Fibroblast of skin of scalp (primary cell): ENCODE measurements at regions not wholly inside any gene's neighbourhood (a gene's known extent, or its start where the extent isn't known, plus 50 kb on each side); places are given as distances from the start of the nearest gene placed in this dataset.

Source experiments
- DNase-seq: peaks from one replicate; pipeline ENCODE4 v3.0.0-alpha.2; 2013

DNA sequence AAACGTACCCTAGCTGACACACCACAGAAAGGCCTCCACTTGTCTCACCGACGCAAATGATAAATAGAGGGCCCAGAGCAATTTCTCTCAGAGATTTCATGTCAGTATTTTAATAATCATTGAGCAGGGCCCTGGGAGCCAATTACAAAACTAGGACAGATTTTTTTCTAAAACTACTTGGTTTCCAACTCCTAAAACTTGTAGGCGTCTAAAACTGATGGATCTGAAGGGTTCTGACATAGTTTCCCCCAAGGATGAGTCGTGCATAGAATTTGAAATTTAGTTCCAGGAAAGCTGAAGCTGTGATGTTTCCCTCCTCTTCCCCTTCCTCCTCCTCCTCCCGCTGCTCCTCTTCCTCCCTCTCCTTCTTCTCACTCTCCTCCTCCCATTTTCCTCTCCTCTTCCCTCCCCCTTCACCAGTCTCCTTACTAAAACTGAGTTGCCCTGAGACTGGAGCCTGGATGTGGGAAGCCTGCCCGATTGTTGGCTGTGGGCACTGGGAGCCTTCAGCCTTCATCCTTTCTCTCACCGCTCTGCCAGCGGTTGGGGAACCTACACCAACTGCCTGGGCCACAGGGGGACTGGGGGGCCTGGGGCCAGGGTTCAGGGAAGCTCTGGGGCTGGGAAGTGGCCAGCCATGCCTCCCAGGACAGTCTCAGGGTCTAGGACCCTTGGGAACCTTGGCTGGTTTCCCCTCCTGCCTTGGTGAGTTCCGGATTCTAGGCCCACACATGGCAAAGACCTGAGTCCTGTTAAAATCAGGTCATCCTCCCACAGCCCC, 73.9 kb upstream of the SLC6A11 start:
- no peak for DNase-seq

DNA sequence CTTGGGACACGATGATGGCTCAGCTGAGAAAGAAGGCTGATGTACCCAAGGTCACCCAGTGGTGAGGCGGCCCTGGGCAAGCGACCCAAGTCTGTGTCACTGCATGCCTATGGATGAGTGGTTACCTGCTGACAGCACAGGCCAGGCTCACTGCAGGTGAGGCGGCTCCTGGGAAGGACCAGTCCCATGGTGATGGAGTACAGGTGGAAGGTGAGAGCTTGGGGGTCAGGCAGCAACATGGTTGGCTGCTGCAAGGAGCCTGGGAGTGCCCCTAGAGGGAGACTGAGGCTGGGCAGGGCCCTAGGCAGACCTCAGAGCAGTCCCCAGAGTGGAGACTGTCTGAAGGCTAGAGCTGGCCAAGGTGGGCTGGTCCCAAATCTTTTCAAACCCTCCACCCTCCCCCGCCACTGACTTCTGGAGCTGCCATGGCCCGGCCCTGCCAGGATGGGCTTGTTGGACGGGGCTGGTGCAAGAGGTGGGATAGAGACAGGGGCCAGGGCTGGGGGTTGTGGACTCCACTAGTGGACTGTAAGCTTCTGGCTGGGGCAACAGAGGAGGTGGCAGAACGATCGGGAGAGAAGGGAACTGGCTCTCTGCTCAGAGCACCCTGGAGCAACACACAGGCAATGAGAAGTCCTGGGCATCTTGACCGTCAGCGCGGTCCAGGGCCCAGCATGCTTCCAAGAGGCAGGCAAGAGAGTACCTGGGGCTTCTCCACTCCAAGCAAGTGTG, 72.5 kb upstream of the SLC6A11 start:
- DNase-seq: no peak

DNA sequence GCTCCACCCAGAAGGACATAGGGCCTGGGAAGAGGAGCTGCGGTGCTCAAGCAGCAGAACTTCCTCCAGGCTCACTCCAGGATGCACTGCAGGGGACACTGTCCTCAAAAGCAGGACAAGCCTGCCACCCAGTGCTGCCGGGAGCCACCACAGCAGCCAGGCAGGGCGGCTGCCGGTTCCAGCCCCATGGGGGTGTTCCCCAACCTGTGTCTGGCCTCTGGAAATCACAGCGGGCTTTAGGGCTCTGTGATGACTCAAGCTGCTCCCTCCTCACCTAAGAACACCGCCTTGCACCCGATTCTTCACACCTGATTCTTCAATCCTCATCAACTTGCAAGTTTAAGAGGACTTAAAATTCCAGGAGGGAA, 71.9 kb upstream of the SLC6A11 start:
- no peak for DNase-seq

DNA sequence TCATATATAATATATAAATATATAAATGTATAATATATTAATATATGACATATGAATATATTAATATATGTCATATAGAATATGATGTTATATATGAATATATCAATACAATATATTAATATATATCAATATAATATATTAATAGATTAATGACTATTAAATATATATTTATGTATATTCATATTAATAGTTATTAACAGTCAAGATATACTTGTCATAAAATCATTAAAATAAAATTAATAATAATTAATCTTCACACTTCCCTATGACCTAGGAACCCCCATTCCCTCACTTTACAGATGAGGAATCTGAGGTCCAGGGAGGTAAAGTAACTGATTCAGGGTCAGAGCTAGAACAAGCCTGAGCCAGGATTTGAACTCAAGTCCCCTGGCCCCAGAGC, 70.6 kb upstream of the SLC6A11 start:
- DNase-seq: no peak

DNA sequence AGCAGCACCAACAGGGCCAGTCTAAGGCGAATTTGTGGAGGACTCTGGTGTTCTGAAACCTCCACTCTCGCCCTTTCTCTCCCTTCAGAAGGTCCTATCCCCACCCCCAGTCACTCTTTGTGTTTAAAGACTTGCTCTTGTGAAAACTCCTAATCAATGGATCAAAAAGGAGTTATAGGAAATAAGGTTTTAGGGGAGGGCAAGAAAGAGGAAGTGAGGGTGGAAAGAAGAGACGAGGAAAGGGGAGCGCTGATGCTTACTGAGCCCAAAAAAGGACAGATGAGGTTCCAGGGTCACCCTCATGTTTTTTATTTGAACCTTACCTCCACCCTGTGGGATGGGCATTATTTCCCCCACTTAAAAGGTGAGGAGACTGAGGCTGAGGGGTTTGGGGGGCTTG, 70.0 kb upstream of the SLC6A11 start:
- no peak for DNase-seq

DNA sequence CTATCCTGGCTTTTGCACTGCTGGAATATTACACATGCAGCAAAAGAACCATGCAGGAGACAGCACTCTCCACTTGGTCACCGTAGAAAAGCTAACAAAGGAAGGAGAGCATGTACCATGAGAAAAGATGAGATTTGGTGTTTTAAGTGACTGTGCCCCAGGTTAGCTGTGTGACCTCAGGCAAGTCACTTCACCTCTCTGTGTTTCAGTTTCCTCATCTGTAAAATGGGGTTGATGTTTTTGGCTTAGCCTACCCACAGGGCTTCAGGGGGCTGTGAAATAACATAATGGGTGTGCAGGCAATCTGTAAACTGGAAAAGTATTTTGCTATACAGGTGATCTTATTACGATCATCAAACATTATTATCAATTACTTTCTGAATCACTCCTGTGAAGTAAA, 69.3 kb upstream of the SLC6A11 start:
- DNase-seq: no peak

DNA sequence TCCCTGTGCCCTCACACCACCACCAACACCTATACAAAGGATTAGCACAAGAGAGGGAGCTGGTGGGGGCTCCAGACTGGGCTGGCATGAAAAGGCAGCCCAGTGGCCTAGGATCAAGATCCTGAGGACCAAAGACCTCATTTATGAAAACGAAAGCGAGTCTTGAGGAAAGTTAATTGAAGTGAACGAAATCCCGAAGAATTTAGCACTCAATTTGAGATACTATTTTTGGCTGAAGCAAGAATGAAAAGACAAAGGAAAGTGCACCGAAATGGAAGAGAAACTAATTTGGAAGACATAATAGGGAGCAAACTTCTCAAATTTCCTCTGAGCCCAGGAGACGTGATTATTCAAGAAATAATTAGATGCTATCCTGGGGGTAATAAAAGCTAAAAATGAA, 68.7 kb upstream of the SLC6A11 start:
- DNase-seq: no peak

DNA sequence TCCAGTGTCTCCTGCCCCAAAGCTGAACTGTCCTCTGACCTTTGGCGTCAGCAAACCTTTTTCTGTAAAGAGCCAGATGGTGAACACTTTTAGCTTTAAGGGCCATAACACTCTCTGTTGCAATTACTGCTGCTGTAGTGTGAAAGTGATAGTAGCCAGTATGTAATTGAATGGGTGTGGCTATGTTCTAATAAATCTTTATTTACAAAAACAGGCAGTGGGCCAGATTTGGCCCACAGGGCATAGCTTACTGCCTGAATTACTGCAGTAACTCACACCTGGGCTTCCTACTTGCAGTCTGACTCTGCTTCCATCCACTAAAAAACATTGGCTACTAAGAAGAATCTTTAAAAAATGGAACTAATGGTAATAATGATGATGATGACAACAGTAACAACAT, 68.0 kb upstream of the SLC6A11 start:
- no peak for DNase-seq

DNA sequence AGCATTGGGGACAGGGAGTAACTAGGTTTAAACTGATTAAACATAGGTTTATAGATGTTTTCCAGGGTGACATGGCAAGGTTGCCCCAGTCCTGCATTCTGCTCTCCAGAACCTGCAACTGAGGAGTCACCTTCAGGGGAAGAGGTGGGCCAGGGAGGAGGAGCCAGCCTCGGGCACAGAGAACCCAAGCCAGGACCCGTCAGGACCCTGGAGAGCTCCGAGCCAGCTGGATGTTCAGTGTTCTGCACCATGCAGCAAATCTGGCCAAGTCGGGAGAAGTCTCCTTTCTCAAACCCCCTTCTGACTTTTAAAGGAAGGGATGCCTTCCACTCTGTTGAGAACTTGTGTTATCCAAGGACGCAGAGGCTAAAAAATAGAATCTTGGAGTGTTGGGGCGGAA, 62.1 kb upstream of the SLC6A11 start:
- DNase-seq: peak; percentile 49

DNA sequence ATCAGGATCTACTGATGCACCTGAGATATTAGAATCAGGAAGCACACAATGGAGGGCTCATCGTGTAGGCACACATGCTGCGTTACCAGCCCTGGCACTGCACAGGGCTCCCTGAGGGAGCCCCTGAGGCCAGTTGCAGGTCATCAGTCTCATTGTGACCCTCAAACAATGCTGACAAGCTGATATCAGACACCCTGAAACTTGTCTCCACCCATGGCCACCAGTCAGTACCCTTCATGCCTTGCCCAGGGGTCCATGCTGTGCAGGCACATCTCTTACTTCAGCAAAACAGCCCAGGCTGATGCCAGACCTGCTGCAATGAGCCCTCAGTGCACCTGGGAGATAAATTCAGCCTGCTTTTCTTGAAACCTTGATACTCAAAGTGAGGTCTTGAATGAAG, 59.5 kb upstream of the SLC6A11 start:
- DNase-seq: no peak

DNA sequence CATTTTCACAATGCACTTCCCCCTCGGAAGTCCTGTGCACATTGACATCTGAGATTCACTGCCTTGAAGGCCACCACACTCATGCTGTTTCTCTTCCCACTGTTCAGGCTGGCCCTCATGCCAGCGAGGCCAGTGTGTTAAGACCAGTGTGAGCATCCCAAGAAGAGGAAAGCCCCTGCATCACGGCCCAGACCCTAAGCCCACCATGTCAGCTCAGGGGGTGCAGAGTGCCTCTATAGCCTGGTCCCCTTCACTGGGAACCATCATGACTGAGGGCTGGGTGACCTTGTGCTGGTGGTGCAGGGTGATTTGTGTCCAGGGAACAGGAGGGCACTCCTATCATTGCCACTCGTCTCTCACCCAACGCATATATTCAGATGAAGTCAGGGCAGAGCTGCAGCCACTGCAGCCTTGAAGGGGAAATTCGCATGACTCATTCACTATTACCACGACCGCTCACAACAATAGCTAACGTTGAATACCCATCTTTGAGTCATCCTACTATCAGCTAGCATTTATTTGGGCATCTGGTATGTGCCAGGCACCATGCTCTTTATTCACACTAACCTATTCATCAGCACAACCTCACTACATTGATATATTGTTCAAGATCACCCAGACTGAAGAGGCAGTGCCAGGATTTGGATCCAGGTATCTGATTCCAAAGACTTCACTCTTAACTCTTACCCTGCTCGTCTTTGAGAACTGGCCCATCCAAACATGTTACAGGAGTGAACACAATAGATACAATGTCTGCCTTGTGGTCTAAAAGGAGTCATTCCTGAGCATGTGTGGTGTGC, 58.8 kb upstream of the SLC6A11 start:
- DNase-seq: no peak

DNA sequence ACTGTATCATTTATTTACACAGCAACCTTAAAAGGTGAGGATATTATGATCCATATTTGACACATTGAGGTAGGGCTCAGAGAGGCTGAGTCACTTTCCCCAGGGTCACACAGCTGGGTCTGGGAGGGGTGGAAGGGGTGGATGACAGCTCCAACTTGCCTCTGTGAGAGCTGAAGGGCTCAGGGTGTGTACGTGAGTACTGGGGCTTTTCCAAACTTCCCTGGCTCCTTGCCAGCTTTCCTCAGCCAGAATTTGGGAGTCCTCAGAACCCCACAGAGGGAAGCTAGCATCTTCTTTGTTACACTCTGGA, 58.3 kb upstream of the SLC6A11 start:
- no peak for DNase-seq

DNA sequence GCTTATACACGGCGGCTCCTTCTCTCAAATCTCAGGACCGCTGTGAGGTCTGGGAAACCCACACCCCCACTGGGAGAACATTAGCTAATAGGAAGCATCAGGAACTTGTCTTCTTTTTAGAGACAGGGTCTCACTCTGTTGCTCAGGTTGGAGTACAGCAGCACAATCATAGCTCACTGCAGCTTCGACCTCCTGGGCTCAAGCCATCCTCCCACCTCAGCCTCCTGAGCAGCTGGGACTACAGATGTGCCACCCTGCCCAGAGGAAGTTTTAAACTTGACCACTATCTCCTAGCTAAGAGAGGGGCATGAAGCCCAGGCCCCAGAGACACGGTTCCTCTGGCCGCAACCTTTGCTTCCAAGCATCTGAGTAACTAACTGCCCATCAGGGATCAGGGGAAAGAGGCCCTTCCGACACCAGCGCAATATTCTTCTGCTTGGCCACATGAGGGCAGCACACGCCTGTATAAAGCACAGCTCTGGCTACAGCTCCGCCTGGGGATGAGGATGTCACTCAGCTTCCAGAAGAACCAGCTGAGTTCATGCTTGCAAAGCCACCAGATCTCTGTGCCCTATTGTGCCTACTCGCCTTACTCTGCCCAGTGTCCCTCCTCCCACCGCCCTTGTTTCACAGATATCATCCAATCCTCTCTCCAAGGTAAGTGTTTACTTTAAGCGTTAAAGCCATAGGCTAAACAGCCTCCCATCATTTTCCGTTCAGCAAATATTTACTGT, 57.6 kb upstream of the SLC6A11 start:
- DNase-seq: peak; percentile 66

DNA sequence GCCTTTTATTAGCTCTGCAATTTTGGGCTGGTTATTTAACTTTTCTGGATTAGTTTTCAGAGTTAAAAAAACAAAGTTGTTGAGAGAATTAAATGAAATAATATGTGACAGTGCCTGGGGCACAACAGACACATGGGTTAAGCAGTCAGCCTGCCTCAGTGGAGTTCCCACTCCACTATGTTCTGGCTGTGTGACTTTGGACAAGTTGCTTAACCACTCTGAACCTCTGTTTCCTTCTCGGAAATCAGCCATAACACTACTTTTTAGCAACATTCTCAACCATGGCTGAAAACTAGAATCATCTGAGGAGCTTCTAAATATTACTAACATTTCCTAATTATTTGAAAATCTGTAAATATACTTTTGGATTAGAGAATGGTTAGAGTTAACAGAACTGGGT, 56.5 kb upstream of the SLC6A11 start:
- no peak for DNase-seq

DNA sequence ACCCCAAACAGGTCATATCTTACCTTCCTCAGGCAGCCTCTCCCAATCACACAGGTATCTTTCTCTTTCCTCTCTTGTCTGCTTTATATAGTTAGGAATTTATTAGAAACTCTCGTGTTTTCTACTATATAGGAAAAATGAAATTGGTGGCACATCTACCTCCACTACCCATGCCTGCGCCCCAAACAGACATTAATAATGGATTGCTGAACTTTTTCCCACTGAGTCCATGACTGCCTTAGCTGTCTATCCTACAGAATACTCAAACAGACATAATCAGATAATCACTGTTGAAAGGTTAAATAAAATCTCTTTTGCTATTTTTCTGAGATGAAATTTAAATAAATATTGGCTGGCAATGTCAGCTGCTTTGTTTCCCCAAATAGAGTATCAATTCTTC, 55.8 kb upstream of the SLC6A11 start:
- no peak for DNase-seq

DNA sequence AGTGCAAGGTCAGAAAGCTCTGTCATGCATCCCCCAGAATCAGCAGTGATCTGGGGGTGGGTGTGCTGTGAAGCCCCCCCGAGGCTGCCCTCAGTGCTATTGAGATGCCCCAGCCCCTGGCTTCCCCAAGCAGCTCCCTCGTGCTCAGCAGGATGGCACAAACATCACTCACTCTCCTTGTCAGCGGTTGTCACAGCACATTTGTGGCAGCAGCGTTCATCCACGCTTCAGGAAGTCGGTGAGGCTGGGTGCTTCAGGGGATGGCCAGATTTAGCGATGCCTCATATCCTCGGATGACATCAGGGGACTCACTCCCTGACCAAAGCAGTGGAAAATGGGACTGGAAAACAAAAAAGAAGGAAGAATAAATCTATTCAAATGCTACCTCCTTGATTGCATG, 54.4 kb upstream of the SLC6A11 start:
- DNase-seq: no peak

DNA sequence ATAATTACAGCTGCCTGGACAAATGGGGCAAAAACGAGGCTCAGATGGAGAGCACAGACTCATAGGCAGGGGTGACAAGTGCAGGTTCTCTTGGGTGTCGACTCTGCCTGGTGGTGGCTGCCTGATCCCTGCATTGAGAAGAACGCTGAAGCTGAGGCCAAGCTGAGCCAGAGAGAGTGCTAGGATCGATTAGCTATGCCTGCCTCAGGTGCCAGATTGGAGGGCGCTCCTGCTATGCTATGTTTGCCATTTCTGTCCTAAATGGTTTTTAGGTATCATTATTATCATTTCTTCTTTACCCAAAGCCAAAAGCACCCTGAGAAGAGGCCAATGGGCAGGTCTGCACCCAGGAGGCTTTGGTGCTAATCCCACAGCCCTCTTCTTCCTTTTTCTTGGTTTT, 53.9 kb upstream of the SLC6A11 start:
- DNase-seq: no peak

DNA sequence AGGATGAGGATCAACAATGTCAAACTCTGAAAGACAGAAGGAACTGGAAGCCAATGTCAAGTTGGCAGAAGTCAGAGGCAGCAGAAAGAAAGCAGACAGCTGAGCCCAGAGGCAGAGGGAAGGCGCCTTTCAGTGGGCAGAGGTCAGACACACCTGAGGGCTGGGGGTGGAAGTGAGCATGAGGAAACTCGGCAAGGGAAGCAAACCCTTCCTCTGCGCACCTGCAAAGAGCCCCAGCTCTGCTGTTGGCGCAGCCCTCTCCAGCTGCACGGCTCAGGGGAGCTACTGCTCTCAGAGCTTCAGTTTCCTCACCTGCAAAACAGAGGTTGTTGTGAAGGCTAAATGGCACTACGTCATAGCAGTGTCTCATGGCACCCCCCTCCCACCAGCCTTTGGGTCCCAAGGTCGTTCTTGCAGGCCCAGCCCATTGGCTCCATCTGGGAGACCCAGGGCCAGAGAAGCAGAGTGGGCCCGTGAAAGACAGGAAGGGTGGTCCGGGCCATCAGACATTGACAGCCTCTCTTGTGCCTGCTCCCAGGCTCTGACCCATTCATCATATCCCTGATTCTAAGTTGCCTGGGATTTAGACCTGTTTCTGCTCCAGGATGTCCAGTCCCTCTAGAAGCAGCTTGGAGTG, 53.3 kb upstream of the SLC6A11 start:
- no peak for DNase-seq

DNA sequence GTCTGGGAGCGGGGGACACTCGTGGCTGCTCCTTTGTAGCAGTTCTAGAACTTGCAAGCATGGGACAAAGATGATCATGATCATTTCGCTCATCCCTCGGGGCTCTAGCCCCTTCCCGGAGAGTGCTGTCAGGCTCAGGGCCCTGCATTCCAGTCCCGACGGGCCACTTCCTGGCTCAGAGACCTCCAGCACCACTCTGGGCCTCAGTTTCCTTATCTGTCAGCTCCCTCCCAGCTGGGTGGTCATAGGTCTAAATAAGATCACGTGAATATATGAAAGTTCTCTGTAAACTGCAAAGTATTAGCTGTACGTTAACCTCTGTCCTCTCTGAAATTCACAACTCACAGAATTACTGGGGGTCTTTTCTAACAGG, 52.8 kb upstream of the SLC6A11 start:
- no peak for DNase-seq

DNA sequence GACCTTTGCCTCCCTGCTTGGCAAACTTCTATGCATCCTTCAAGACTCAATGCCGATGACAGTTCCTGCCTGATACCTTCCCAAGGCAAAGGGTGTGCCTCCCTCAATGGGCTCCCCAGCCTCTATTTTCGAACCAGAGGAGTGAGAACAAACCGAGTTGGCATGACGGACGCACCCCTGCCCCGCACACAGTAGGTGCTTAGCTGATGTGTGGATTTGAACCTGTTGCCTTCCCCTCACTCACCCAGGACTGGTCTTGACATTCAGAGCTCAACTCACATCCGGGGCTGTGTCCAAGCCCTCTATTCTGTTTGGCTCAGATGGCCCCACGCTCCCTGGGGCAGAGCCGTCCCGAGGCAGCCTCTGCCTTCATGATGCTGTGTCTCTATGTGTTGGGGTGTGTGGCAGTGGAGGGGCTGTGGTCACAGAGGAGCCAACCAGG, 52.2 kb upstream of the SLC6A11 start:
- DNase-seq: no peak

DNA sequence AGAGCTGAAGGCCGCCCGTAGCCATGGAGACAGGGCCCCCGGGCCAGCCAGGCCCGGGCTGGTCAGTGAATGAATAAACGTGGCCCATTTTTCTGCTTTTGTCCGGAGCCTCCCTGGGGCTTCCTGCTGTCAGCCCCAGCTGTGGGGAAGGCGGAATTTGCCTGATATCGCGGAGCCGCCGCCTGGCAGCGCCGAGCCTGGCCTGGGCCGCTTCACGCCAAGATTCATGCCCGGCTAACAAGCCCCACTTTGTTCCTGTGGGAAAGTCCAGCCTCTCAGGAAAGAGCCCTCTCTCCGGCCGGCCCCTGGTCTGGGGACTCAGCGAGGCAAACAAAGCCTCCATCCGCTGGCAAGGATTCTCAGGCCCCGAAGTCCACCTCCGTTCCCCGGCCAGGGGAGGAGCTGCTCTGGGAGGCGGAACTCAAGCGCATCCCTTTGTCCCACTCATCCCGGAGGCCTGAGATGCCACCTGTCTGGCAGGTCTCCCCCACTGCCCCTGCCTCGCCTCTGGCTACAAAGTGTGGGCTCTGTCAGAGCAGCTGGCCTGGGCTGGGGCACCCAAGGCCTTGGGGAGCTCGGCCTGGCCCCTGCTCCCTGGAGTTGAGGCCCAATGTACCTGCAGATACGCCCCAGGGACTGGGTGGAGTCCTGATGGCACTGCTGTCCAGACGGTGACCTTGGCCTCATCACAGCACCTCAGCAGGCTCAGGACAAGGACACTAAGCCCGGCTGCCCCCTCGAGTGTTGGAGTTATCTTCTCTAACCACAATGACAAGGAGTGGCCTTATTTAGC, 51.6 kb upstream of the SLC6A11 start:
- DNase-seq: no peak
